A673 (cell line): ENCODE measurements at regions not wholly inside any gene's neighbourhood (a gene's known extent, or its start where the extent isn't known, plus 50 kb on each side); places are given as distances from the start of the nearest gene placed in this dataset.

ENCODE experiments used
- CTCF ChIP-seq: fragments of 300-800, 200-600 bp; sonication (generic); conservative IDR thresholded peaks from 2 replicates; pipeline ENCODE4 v1.5.1; 2017; ENCODE audit warnings: low read depth, mild to moderate bottlenecking, antibody characterized with exemption, low read length, moderate library complexity, mixed read lengths
- EZH2 ChIP-seq: fragments of 200-600 bp; sonication (generic); IDR thresholded peaks from 2 replicates; pipeline ENCODE4 v1.6.1; 2017; ENCODE audit warnings: borderline replicate concordance, low read depth, mild to moderate bottlenecking, mixed read lengths, antibody characterized with exemption, low read length; ENCODE audit not compliant: poor library complexity, severe bottlenecking

DNA sequence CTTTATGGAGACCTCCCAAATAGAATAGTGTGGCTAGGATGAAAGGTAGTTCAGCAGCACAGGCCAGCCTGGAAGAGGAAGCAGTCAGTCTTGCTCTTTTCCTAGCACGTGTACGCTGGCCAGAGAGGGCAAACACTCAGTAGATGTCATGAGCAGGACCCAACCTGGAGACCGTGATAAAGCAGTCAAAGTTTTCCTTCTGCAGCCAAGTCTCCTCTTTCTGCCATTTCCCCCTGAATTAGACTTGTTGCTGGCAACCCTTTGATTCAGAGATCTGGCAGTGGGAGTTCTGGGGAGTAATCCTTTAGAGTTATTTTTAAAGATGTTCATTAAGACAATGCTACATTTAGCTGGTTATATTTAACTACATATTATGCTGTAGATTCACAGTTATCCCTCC, 183.7 kb downstream of the EXOC5 start:
- no peak for TF ChIP-seq CTCF
- no peak for TF ChIP-seq EZH2
